ENCODE measurements at regions not wholly inside any gene's neighbourhood (a gene's known extent, or its start where the extent isn't known, plus 50 kb on each side); places are given as distances from the start of the nearest gene placed in this dataset.

DNA sequence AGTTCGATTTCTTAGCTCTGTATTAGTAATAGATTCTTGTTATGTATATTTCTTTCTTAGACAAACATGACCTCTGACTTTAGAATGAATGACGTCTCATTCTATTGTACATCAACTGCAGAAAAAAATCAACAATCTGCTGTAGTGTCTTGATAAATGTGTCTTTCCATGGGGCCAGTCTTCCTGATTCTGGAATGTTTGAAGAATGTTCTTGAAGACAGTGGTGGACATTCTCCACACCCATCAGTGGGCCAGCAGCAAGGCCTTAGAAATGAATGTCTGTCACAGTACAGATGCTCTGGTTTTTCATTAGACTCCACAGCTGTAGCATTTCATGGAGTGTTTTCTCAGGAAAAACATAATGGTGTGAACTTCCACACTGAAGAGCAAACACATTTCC is 63.2 kb upstream of the FAM47B start:
- H3K36me3 ChIP-seq (ENCODE audit: control insufficient read depth, insufficient read depth, low read length), result no peaks in the 10 kb centered on the region
- H3K27me3 ChIP-seq (ENCODE audit: control insufficient read depth, insufficient read depth, low read length), result no peaks in the 10 kb centered on the region
- no peaks in the 10 kb centered on the region for H3K79me2 ChIP-seq (ENCODE audit: control insufficient read depth, insufficient read depth, low read length)
- H3K27ac ChIP-seq (ENCODE audit: insufficient read depth, low read length), result no peak overlapping the region
- H3K4me3 ChIP-seq (replicated peaks in 1 of 4; ENCODE audit: control extremely low read depth in 1 of 4, insufficient read depth in 1 of 4, low read depth in 3 of 4, low read length in 4 of 4), result no peak overlapping the region
- H3K4me2 ChIP-seq (ENCODE audit: extremely low read depth, insufficient read depth, low read length), result no peak overlapping the region
- H3K9me3 ChIP-seq (ENCODE audit: control insufficient read depth, insufficient read depth, low read depth, low read length), result no peaks in the 10 kb centered on the region
- H4K20me1 ChIP-seq (ENCODE audit: control insufficient read depth, extremely low read depth, insufficient read depth, low read length), result no peaks in the 10 kb centered on the region
- no peak for TF ChIP-seq EZH2 (IDR thresholded peaks at IDR 0.05; ENCODE audit: low read length, missing control alignments)
- TF ChIP-seq, protein P1, sequence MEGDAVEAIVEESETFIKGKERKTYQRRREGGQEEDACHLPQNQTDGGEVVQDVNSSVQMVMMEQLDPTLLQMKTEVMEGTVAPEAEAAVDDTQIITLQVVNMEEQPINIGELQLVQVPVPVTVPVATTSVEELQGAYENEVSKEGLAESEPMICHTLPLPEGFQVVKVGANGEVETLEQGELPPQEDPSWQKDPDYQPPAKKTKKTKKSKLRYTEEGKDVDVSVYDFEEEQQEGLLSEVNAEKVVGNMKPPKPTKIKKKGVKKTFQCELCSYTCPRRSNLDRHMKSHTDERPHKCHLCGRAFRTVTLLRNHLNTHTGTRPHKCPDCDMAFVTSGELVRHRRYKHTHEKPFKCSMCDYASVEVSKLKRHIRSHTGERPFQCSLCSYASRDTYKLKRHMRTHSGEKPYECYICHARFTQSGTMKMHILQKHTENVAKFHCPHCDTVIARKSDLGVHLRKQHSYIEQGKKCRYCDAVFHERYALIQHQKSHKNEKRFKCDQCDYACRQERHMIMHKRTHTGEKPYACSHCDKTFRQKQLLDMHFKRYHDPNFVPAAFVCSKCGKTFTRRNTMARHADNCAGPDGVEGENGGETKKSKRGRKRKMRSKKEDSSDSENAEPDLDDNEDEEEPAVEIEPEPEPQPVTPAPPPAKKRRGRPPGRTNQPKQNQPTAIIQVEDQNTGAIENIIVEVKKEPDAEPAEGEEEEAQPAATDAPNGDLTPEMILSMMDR (conservative IDR thresholded peaks at IDR 0.05 in 1 of 2, IDR thresholded peaks at IDR 0.05 in 1 of 2; ENCODE audit: low read depth in 1 of 2, low read length in 2 of 2), result no peak
- peaks cover 2% of the 10 kb centered on the region for H3K4me1 ChIP-seq (ENCODE audit: control insufficient read depth, extremely low read depth, insufficient read depth, low read length)
- H2AFZ ChIP-seq (ENCODE audit: low read length), result no peak overlapping the region
- DNase-seq (ENCODE audit: low read depth in 2 of 2), result peak in 1 of 2 donors; percentile 40
- no peak overlapping the region for H3K9ac ChIP-seq (ENCODE audit: insufficient read depth, low read length)

DNA sequence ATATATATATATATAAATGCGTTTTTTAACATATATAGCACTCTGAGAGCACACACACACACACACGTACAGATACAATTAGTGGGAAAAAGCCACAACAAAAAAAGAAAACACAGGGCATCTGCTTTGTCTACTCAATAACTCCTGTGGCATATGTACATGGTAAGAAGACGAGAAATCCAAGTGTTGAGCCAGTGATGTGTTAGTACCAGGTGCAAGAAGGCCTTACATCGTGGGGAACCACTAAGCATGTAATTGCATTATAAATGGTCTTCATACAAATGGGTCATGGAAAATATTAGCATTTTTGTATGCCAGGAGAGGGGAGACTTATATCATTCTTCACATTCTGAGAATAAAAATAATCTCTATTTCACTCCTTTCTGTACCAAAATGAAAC is 62.7 kb upstream of the FAM47B start:
- Histone ChIP-seq H3K27me3 (ENCODE audit: control insufficient read depth, insufficient read depth, low read length) (no peaks in the 10 kb centered on the region), H2AFZ (ENCODE audit: low read length) (no peak overlapping the region), H3K27ac (ENCODE audit: insufficient read depth, low read length) (no peak overlapping the region), H3K9me3 (ENCODE audit: control insufficient read depth, insufficient read depth, low read depth, low read length) (no peaks in the 10 kb centered on the region), H3K4me3 (replicated peaks in 1 of 4; ENCODE audit: control extremely low read depth in 1 of 4, insufficient read depth in 1 of 4, low read depth in 3 of 4, low read length in 4 of 4) (no peak overlapping the region), H3K79me2 (ENCODE audit: control insufficient read depth, insufficient read depth, low read length) (no peaks in the 10 kb centered on the region), H3K4me2 (ENCODE audit: extremely low read depth, insufficient read depth, low read length) (no peak overlapping the region), H3K9ac (ENCODE audit: insufficient read depth, low read length) (no peak overlapping the region), H4K20me1 (ENCODE audit: control insufficient read depth, extremely low read depth, insufficient read depth, low read length) (no peaks in the 10 kb centered on the region), H3K4me1 (ENCODE audit: control insufficient read depth, extremely low read depth, insufficient read depth, low read length) (peaks cover 2% of the 10 kb centered on the region), H3K36me3 (ENCODE audit: control insufficient read depth, insufficient read depth, low read length) (no peaks in the 10 kb centered on the region)
- TF ChIP-seq EZH2 (IDR thresholded peaks at IDR 0.05; ENCODE audit: low read length, missing control alignments), result no peak
- TF ChIP-seq, protein P1 (conservative IDR thresholded peaks at IDR 0.05 in 1 of 2, IDR thresholded peaks at IDR 0.05 in 1 of 2; ENCODE audit: low read depth in 1 of 2, low read length in 2 of 2), result no peak
- DNase-seq (ENCODE audit: low read depth in 2 of 2), result no peak

GRCh38 chrX:34880656-34881055 is 61.9 kb upstream of the FAM47B start:
- Histone ChIP-seq H3K79me2 (ENCODE audit: control insufficient read depth, insufficient read depth, low read length) (no peaks in the 10 kb centered on the region), H3K36me3 (ENCODE audit: control insufficient read depth, insufficient read depth, low read length) (no peaks in the 10 kb centered on the region), H4K20me1 (ENCODE audit: control insufficient read depth, extremely low read depth, insufficient read depth, low read length) (no peaks in the 10 kb centered on the region), H3K27ac (ENCODE audit: insufficient read depth, low read length) (no peak overlapping the region), H2AFZ (ENCODE audit: low read length) (no peak overlapping the region), H3K4me3 (replicated peaks in 1 of 4; ENCODE audit: control extremely low read depth in 1 of 4, insufficient read depth in 1 of 4, low read depth in 3 of 4, low read length in 4 of 4) (no peak overlapping the region), H3K4me1 (ENCODE audit: control insufficient read depth, extremely low read depth, insufficient read depth, low read length) (peaks cover under 1% of the 10 kb centered on the region), H3K4me2 (ENCODE audit: extremely low read depth, insufficient read depth, low read length) (no peak overlapping the region), H3K9ac (ENCODE audit: insufficient read depth, low read length) (no peak overlapping the region), H3K9me3 (ENCODE audit: control insufficient read depth, insufficient read depth, low read depth, low read length) (no peaks in the 10 kb centered on the region), H3K27me3 (ENCODE audit: control insufficient read depth, insufficient read depth, low read length) (no peaks in the 10 kb centered on the region)
- TF ChIP-seq, protein P1 (conservative IDR thresholded peaks at IDR 0.05 in 1 of 2, IDR thresholded peaks at IDR 0.05 in 1 of 2; ENCODE audit: low read depth in 1 of 2, low read length in 2 of 2), result no peak
- no peak for TF ChIP-seq EZH2 (IDR thresholded peaks at IDR 0.05; ENCODE audit: low read length, missing control alignments)
- DNase-seq (ENCODE audit: low read depth in 2 of 2), result peak; percentile 37 to 83
